SK-N-SH (cell line): ENCODE measurements at regions not wholly inside any gene's neighbourhood (a gene's known extent, or its start where the extent isn't known, plus 50 kb on each side); places are given as distances from the start of the nearest gene placed in this dataset.

Source experiments
- EZH2phosphoT487 ChIP-seq: fragments of 200-600 bp; sonication (generic); IDR thresholded peaks from 2 replicates; pipeline ENCODE4 v1.6.1; 2017; ENCODE audit warnings: low read depth, mixed run types, mild to moderate bottlenecking, antibody characterized with exemption, moderate library complexity, borderline replicate concordance
- FOXJ3 ChIP-seq: sonication (generic); formaldehyde crosslinking; IDR thresholded peaks from 2 replicates; pipeline ENCODE4 v1.5.1; 2020; ENCODE audit warnings: mild to moderate bottlenecking, missing genetic modification reagents
- FOXM1 ChIP-seq: IDR thresholded peaks from 2 replicates; pipeline ENCODE4 v1.4.0; 2012; ENCODE audit warnings: low read depth, mild to moderate bottlenecking
- POLR2AphosphoS5 ChIP-seq: IDR thresholded peaks from 2 replicates; pipeline ENCODE4 v1.6.1; 2012; ENCODE audit warnings: low read depth, low read length
- RAD21 ChIP-seq: IDR thresholded peaks from 2 replicates; pipeline ENCODE4 v1.6.1; 2012; ENCODE audit warnings: mild to moderate bottlenecking, low read length
- RXRA ChIP-seq: IDR thresholded peaks from 2 replicates; pipeline ENCODE4 v1.4.0; 2012; ENCODE audit warnings: low read depth, mild to moderate bottlenecking, borderline replicate concordance
- SIN3A ChIP-seq: IDR thresholded peaks from 2 replicates; pipeline ENCODE4 v1.6.1; 2012; ENCODE audit warnings: low read depth, mild to moderate bottlenecking, low read length, moderate library complexity, borderline replicate concordance
- SMC3 ChIP-seq: IDR thresholded peaks from 2 replicates; pipeline ENCODE4 v1.6.1; 2012; ENCODE audit warnings: low read depth, low read length, improper control_type of control experiment
- TEAD4 ChIP-seq: IDR thresholded peaks from 2 replicates; pipeline ENCODE4 v1.4.0; 2012; ENCODE audit warnings: mild to moderate bottlenecking, borderline replicate concordance; ENCODE audit not compliant: insufficient read depth
- YY1 ChIP-seq: IDR thresholded peaks from 2 replicates; pipeline ENCODE4 v1.4.0; 2012; ENCODE audit warnings: low read depth, mild to moderate bottlenecking
- TF ChIP-seq, protein P1 (sequence below): fragments of 200-600 bp; sonication (generic); IDR thresholded peaks from 2 replicates; pipeline ENCODE4 v1.6.1; 2017; ENCODE audit warnings: antibody characterized with exemption, mild to moderate bottlenecking, moderate library complexity
- TF ChIP-seq, protein P2 (sequence below): IDR thresholded peaks from 2 replicates; pipeline ENCODE4 v1.4.0; 2012; ENCODE audit warnings: low read depth
- TF ChIP-seq, protein P3 (sequence below): fragments of 150-350 bp; IDR thresholded peaks from 2 replicates; pipeline ENCODE4 v1.6.1; 2017; ENCODE audit warnings: antibody characterized with exemption, low read length, low read depth, borderline replicate concordance
- TF ChIP-seq, protein P4 (sequence below): IDR thresholded peaks from 2 replicates; pipeline ENCODE4; 2012

DNA sequence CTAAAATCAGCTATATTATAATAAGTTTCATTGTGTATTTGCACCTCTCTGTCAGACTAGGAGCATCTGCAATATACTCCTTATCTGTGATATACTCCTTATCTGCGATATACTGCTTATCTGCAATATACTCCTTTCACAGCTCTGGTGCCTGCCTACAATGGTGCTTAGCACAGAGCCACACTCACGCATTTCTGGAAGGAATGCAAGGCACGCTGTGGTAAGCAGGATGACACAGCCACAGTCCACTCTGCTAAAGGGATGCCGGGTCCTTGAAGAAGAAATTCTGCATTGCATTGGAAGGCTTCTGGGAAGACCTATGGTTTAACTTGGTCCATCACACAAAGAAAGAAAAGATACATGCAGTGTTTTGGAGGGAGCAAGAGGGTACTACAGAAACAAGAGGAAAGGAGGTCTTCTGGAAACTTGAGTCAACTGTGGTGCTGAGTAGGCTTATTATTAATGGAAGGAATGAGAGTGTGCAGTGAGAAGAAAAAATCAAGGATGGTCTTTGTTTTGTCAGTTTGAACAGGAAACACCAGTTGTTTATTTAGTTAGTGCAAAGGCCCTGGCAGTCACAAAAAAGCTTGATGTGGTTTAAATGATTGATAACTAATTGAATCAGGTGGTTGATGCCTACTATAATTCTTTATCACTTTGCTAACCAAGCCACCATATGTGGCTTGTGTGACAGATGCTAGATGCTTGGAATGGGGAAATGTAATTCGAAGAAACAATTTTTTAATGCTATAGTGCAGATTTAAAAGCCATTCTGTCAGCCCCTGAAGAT lies 342.3 kb downstream of the GRXCR1 start:
- TF ChIP-seq POLR2AphosphoS5 (no peak), SIN3A (no peak), FOXM1 (no peak), TEAD4 (no peak), YY1 (no peak), EZH2phosphoT487 (no peak), SMC3 (no peak), RXRA (no peak), RAD21 (no peak), FOXJ3 (CRISPR knock-in tag) (no peak)
- TF ChIP-seq, protein P1, sequence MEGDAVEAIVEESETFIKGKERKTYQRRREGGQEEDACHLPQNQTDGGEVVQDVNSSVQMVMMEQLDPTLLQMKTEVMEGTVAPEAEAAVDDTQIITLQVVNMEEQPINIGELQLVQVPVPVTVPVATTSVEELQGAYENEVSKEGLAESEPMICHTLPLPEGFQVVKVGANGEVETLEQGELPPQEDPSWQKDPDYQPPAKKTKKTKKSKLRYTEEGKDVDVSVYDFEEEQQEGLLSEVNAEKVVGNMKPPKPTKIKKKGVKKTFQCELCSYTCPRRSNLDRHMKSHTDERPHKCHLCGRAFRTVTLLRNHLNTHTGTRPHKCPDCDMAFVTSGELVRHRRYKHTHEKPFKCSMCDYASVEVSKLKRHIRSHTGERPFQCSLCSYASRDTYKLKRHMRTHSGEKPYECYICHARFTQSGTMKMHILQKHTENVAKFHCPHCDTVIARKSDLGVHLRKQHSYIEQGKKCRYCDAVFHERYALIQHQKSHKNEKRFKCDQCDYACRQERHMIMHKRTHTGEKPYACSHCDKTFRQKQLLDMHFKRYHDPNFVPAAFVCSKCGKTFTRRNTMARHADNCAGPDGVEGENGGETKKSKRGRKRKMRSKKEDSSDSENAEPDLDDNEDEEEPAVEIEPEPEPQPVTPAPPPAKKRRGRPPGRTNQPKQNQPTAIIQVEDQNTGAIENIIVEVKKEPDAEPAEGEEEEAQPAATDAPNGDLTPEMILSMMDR, result no peak
- TF ChIP-seq, protein P2, sequence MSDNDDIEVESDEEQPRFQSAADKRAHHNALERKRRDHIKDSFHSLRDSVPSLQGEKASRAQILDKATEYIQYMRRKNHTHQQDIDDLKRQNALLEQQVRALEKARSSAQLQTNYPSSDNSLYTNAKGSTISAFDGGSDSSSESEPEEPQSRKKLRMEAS, result no peak
- TF ChIP-seq, protein P3, sequence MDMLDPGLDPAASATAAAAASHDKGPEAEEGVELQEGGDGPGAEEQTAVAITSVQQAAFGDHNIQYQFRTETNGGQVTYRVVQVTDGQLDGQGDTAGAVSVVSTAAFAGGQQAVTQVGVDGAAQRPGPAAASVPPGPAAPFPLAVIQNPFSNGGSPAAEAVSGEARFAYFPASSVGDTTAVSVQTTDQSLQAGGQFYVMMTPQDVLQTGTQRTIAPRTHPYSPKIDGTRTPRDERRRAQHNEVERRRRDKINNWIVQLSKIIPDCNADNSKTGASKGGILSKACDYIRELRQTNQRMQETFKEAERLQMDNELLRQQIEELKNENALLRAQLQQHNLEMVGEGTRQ, result no peak
- TF ChIP-seq, protein P4, sequence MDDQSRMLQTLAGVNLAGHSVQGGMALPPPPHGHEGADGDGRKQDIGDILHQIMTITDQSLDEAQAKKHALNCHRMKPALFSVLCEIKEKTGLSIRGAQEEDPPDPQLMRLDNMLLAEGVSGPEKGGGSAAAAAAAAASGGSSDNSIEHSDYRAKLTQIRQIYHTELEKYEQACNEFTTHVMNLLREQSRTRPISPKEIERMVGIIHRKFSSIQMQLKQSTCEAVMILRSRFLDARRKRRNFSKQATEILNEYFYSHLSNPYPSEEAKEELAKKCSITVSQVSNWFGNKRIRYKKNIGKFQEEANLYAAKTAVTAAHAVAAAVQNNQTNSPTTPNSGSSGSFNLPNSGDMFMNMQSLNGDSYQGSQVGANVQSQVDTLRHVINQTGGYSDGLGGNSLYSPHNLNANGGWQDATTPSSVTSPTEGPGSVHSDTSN, result no peak
